PC-3 (cell line): ENCODE measurements at regions not wholly inside any gene's neighbourhood (a gene's known extent, or its start where the extent isn't known, plus 50 kb on each side); places are given as distances from the start of the nearest gene placed in this dataset.
A peak's percentile ranks its signal among the peaks of the same experiment; 100 is the strongest.

ENCODE experiments used
- ATAC-seq: fragments of 200-7000 bp; cut with Tn5 transposase; 2 replicates; pipeline ENCODE4 v1.9.1; 2020; ENCODE audit warnings: mild to moderate bottlenecking, moderate library complexity
- BruUV-seq: library from RNA; stranded (reverse); fragments of 400-500 nt; replicated peaks from 2 replicates; lab custom pipeline; 2021; lab: Mats Ljungman, UMichigan
- CTCF ChIA-PET: fragments of 300-600 bp; sonication (Branson Sonifier 250); formaldehyde crosslinking; loops from one replicate; lab custom pipeline; 2022; ENCODE audit warnings: antibody characterized with exemption; lab: Charles Lee
- POLR2A ChIA-PET: fragments of 300-600 bp; sonication (Branson Sonifier 250); formaldehyde crosslinking; loops from one replicate; lab custom pipeline; 2022; ENCODE audit warnings: antibody characterized with exemption; ENCODE audit not compliant: unreplicated experiment; lab: Charles Lee
- DNase-seq: peaks from one replicate; pipeline ENCODE4 v3.0.0-alpha.2; 2015
- H2AFZ ChIP-seq: fragments of 300-600 bp; sonication (generic); 2 replicates; pipeline ENCODE4 v1.6.0; 2016; ENCODE audit warnings: antibody characterized with exemption, low read length
- H3F3A ChIP-seq: fragments of 300-600 bp; sonication (generic); one replicate; pipeline ENCODE4 v1.6.0; 2017; ENCODE audit warnings: antibody characterized with exemption, low read length, control low read depth, mild to moderate bottlenecking; ENCODE audit not compliant: unreplicated experiment
- H3K27ac ChIP-seq: fragments of 300-600 bp; sonication (generic); 2 replicates; pipeline ENCODE4 v1.5.1; 2016; ENCODE audit warnings: mild to moderate bottlenecking, low read length
- H3K27me3 ChIP-seq: fragments of 300-600 bp; sonication (generic); 2 replicates; pipeline ENCODE4 v1.6.1; 2016; ENCODE audit warnings: low read length, mixed read lengths
- H3K36me3 ChIP-seq: fragments of 300-600 bp; sonication (generic); 2 replicates; pipeline ENCODE4 v1.6.1; 2016; ENCODE audit warnings: low read depth, mixed run types, low read length, mixed read lengths
- H3K4me1 ChIP-seq: fragments of 300-600 bp; sonication (generic); 2 replicates; pipeline ENCODE4 v1.5.1; 2016; ENCODE audit warnings: low read length; ENCODE audit not compliant: insufficient read depth
- H3K4me2 ChIP-seq: fragments of 300-600 bp; sonication (generic); 2 replicates; pipeline ENCODE4 v1.6.0; 2016; ENCODE audit warnings: low read length
- H3K4me3 ChIP-seq: fragments of 300-600 bp; sonication (generic); 2 replicates; pipeline ENCODE4 v1.5.1; 2016; ENCODE audit warnings: mild to moderate bottlenecking, low read length, mixed read lengths
- H3K79me2 ChIP-seq: fragments of 300-600 bp; sonication (generic); 2 replicates; pipeline ENCODE4 v1.6.1; 2017; ENCODE audit warnings: low read length, mixed read lengths
- H3K9ac ChIP-seq: fragments of 300-600 bp; sonication (generic); 2 replicates; pipeline ENCODE4 v1.6.0; 2016; ENCODE audit warnings: mild to moderate bottlenecking, low read length
- H3K9me2 ChIP-seq: fragments of 300-600 bp; sonication (generic); replicated peaks from 2 replicates; pipeline ENCODE4 v1.6.1; 2016; ENCODE audit warnings: mixed run types, low read length, mixed read lengths
- H3K9me3 ChIP-seq: fragments of 300-600 bp; sonication (generic); 2 replicates; pipeline ENCODE4 v1.6.1; 2016; ENCODE audit warnings: low read length, mixed read lengths
- H4K20me1 ChIP-seq: fragments of 300-600 bp; sonication (generic); 2 replicates; pipeline ENCODE4 v1.6.1; 2016; ENCODE audit warnings: low read length, mixed read lengths
- EZH2 ChIP-seq: fragments of 300-600 bp; sonication (generic); IDR thresholded peaks from one replicate; pipeline ENCODE4 v1.6.1; 2017; ENCODE audit warnings: antibody characterized with exemption, mild to moderate bottlenecking, low read length; ENCODE audit not compliant: unreplicated experiment
- EZH2phosphoT487 ChIP-seq: fragments of 300-600 bp; sonication (generic); IDR thresholded peaks from 2 replicates; pipeline ENCODE4 v1.6.1; 2018; ENCODE audit warnings: mild to moderate bottlenecking, antibody characterized with exemption, low read length, borderline replicate concordance
- intact Hi-C: fragments of 100-400 bp; cut with micrococcal nuclease; formaldehyde crosslinking; loops from 2 replicates; pipeline ENCODE4 v1.9.0; 2023
- TF ChIP-seq, protein P1 (sequence below): fragments of 300-600 bp; sonication (generic); conservative IDR thresholded peaks from 2 replicates; pipeline ENCODE4 v1.5.1; 2017; ENCODE audit warnings: antibody characterized with exemption, low read depth, mild to moderate bottlenecking, low read length

DNA sequence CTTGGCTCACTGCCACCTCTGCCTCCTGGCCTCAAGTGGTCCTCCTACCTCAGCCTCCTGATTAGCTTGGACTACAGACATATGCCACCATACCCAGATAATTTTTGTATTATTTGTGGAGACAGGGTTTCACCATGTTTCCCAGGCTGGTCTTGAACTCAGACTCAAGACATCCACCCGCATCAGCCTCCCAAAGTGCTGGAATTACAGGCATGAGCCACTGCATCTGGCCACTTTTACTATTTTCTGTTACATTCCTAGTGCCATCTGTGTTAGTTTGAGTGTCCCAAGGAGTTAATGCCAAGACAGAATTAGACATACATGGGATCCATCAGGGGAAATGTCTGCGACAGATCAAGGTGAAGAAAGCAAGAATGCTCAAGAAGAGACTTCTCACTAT lies 288.2 kb upstream of the CTSO start:
- ATAC-seq, result no peak
- H4K20me1 ChIP-seq, result no peaks in the 10 kb centered on the region
- no peaks in the 10 kb centered on the region for H3K9me3 ChIP-seq
- H3K4me3 ChIP-seq, result no peak overlapping the region
- no peaks in the 10 kb centered on the region for H3F3A ChIP-seq
- POLR2A ChIA-PET, result no interaction called here
- H2AFZ ChIP-seq, result no peak overlapping the region
- no peak overlapping the region for H3K27ac ChIP-seq
- no TSS peak for BruUV-seq
- no peaks in the 10 kb centered on the region for H3K36me3 ChIP-seq
- intact Hi-C loops, result no loop called here
- CTCF ChIA-PET, result no interaction called here
- H3K79me2 ChIP-seq, result no peaks in the 10 kb centered on the region
- H3K9ac ChIP-seq, result no peak overlapping the region
- TF ChIP-seq, protein P1, sequence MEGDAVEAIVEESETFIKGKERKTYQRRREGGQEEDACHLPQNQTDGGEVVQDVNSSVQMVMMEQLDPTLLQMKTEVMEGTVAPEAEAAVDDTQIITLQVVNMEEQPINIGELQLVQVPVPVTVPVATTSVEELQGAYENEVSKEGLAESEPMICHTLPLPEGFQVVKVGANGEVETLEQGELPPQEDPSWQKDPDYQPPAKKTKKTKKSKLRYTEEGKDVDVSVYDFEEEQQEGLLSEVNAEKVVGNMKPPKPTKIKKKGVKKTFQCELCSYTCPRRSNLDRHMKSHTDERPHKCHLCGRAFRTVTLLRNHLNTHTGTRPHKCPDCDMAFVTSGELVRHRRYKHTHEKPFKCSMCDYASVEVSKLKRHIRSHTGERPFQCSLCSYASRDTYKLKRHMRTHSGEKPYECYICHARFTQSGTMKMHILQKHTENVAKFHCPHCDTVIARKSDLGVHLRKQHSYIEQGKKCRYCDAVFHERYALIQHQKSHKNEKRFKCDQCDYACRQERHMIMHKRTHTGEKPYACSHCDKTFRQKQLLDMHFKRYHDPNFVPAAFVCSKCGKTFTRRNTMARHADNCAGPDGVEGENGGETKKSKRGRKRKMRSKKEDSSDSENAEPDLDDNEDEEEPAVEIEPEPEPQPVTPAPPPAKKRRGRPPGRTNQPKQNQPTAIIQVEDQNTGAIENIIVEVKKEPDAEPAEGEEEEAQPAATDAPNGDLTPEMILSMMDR, result no peak
- no peak for TF ChIP-seq EZH2phosphoT487
- TF ChIP-seq EZH2, result no peak
- H3K4me1 ChIP-seq, result no peaks in the 10 kb centered on the region
- DNase-seq, result no peak
- H3K4me2 ChIP-seq, result no peak overlapping the region
- H3K27me3 ChIP-seq, result no peaks in the 10 kb centered on the region
- H3K9me2 ChIP-seq, result no peaks in the 10 kb centered on the region

DNA sequence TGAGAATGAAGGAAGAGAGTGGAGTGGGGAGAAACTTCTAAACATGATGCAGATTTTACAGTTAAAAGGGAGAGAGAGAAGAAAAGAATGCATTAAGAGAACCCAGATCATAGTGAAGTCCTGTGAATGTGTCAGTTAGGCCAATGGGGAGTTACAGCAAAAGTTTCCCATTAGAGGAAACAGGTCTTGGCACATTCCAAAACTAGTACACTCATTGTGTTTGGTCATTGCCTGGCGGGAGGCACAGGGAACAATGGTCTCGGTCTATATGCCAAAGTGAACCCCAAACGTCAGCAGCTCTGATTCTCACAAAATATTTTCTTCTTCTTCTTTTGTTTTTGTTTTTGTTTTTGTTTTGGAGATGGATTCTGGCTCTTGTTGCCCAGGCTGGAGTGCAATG lies 284.5 kb upstream of the CTSO start:
- H3K9me2 ChIP-seq, result no peaks in the 10 kb centered on the region
- TF ChIP-seq, protein P1, result no peak
- no peak for TF ChIP-seq EZH2
- H3K9me3 ChIP-seq, result no peaks in the 10 kb centered on the region
- H3K27ac ChIP-seq, result no peak overlapping the region
- H3K4me2 ChIP-seq, result no peak overlapping the region
- H3K4me3 ChIP-seq, result no peak overlapping the region
- H3K9ac ChIP-seq, result no peak overlapping the region
- H3F3A ChIP-seq, result no peaks in the 10 kb centered on the region
- H4K20me1 ChIP-seq, result no peaks in the 10 kb centered on the region
- no peaks in the 10 kb centered on the region for H3K79me2 ChIP-seq
- H3K27me3 ChIP-seq, result no peaks in the 10 kb centered on the region
- ChIA-PET CTCF (interaction anchor here (0.6 kb wide), 1 partner anchor 87 kb away, joined by 4 read pairs; no protein-coding TSS in a partner anchor), POLR2A (no interaction called here)
- H3K4me1 ChIP-seq, result no peaks in the 10 kb centered on the region
- no peaks in the 10 kb centered on the region for H3K36me3 ChIP-seq
- DNase-seq (peak; percentile 21), ATAC-seq (no peak)
- no peak overlapping the region for H2AFZ ChIP-seq
- no TSS peak for BruUV-seq
- intact Hi-C loops, result no loop called here

DNA sequence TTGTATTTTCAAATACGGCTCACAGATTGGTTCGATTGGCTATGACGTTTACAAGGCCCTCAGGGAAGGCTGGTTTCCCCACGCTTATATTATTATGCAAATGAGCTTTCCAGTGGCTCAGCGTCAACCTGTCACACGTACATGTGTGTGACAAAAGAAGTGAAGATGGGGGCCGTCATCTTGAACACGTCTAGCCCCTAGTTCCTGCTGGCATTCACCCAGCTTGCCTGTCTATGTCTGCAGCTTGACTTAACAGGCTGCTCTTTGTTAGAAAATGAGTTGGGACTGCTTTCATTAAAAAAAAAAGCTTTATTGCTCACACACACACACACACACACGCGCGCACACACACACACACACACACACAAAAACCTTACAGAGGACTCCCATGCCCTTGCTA lies 283.6 kb upstream of the CTSO start:
- Histone ChIP-seq H3K36me3 (no peaks in the 10 kb centered on the region), H3K4me1 (no peaks in the 10 kb centered on the region), H3K4me3 (no peak overlapping the region), H3F3A (no peaks in the 10 kb centered on the region), H3K27me3 (no peaks in the 10 kb centered on the region), H4K20me1 (no peaks in the 10 kb centered on the region), H3K9me2 (no peaks in the 10 kb centered on the region), H3K27ac (no peak overlapping the region), H2AFZ (no peak overlapping the region), H3K9me3 (no peaks in the 10 kb centered on the region), H3K9ac (no peak overlapping the region), H3K79me2 (no peaks in the 10 kb centered on the region), H3K4me2 (no peak overlapping the region)
- POLR2A ChIA-PET, result no interaction called here
- DNase-seq (no peak), ATAC-seq (no peak)
- BruUV-seq, result no TSS peak
- intact Hi-C loops, result no loop called here
- TF ChIP-seq, protein P1, result no peak
- TF ChIP-seq EZH2 (no peak), EZH2phosphoT487 (no peak)
- CTCF ChIA-PET, result no interaction called here
